DND-41 (cell line): ENCODE measurements at regions not wholly inside any gene's neighbourhood (a gene's known extent, or its start where the extent isn't known, plus 50 kb on each side); places are given as distances from the start of the nearest gene placed in this dataset.

Experiments
- EZH2 ChIP-seq: IDR thresholded peaks from 3 replicates; pipeline ENCODE4 v1.6.1; 2012; ENCODE audit warnings: borderline replicate concordance, low read depth, mild to moderate bottlenecking, moderate library complexity, low read length, inconsistent platforms; ENCODE audit not compliant: severe bottlenecking
- TF ChIP-seq, protein P1 (sequence below): IDR thresholded peaks from 2 replicates; pipeline ENCODE4 v1.5.1; 2012; ENCODE audit warnings: borderline replicate concordance, low read length, moderate library complexity, mild to moderate bottlenecking; ENCODE audit not compliant: poor library complexity, severe bottlenecking; ENCODE audit errors: extremely low read depth

DNA sequence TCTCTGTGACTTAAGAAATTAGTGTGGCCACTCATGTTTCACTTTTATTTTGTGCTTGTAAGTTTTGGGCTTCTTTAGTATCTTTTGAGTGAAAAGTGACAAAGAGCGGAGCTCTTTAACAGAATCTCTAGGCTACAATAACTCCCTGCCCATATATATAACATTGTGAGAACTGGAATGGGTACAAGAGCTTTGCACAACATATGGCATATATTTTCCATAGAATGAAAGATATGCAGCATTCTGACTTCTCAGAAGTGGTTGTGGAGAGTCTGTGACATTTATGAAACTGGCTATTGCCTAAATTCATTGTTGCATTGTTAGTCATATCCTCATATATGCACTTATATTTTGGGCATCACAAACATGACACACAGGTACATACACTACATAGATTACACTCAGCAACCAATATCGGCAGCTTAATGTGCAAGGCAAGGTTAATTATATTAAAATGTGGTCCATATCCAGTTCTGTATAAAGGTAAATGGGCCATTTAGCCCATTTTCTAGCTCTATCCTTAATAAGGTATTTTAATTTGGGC is 1148.2 kb downstream of the FAM181B start:
- TF ChIP-seq, protein P1, sequence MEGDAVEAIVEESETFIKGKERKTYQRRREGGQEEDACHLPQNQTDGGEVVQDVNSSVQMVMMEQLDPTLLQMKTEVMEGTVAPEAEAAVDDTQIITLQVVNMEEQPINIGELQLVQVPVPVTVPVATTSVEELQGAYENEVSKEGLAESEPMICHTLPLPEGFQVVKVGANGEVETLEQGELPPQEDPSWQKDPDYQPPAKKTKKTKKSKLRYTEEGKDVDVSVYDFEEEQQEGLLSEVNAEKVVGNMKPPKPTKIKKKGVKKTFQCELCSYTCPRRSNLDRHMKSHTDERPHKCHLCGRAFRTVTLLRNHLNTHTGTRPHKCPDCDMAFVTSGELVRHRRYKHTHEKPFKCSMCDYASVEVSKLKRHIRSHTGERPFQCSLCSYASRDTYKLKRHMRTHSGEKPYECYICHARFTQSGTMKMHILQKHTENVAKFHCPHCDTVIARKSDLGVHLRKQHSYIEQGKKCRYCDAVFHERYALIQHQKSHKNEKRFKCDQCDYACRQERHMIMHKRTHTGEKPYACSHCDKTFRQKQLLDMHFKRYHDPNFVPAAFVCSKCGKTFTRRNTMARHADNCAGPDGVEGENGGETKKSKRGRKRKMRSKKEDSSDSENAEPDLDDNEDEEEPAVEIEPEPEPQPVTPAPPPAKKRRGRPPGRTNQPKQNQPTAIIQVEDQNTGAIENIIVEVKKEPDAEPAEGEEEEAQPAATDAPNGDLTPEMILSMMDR = no peak
- no peak for TF ChIP-seq EZH2
